ENCODE measurements at regions not wholly inside any gene's neighbourhood (a gene's known extent, or its start where the extent isn't known, plus 50 kb on each side); places are given as distances from the start of the nearest gene placed in this dataset.
"Not testable (repeated sequence)": the region's sequence is repeated elsewhere in the genome, so short reads cannot be mapped to it uniquely, and the experiment has no call there.

GRCh38 chr12:131473261-131473660 lies 237.6 kb upstream of the SFSWAP start:
- intact Hi-C loops (cut with DNase I): no loop called here
- 100% methylated on average over 6 of the region's 15 CpGs; no CpG with 5 or more reads in 1 of the 2 donors for WGBS, 2 donors
- TF ChIP-seq POLR2A (IDR thresholded peaks at IDR 0.05) (no peak), CTCF (IDR thresholded peaks at IDR 0.05) (no peak)
- H3K27me3 ChIP-seq: peaks cover 0 to 32% (median 0%) of the 10 kb centered on the region in 4 donors
- H3K9me3 ChIP-seq: no peaks in the 10 kb centered on the region
- no peak overlapping the region for H3K4me3 ChIP-seq
- DNase-seq: no peak
- H3K27ac ChIP-seq: no peak overlapping the region
- no peaks in the 10 kb centered on the region for H3K36me3 ChIP-seq
- no peaks in the 10 kb centered on the region for H3K4me1 ChIP-seq

GRCh38 chr12:131473741-131474709 lies 236.9 kb upstream of the SFSWAP start:
- H3K4me1 ChIP-seq: no peaks in the 10 kb centered on the region
- WGBS, 2 donors: 60 to 62% methylated on average over 1 to 18 of the region's 31 CpGs
- no peaks in the 10 kb centered on the region for H3K36me3 ChIP-seq
- intact Hi-C loops (cut with DNase I): no loop called here
- H3K4me3 ChIP-seq: no peak overlapping the region
- no peak for DNase-seq
- no peak overlapping the region for H3K27ac ChIP-seq
- H3K9me3 ChIP-seq: no peaks in the 10 kb centered on the region
- peaks cover 0 to 30% (median 0%) of the 10 kb centered on the region in 4 donors for H3K27me3 ChIP-seq
- TF ChIP-seq POLR2A (IDR thresholded peaks at IDR 0.05) (no peak), CTCF (IDR thresholded peaks at IDR 0.05) (no peak)

- H3K9me3 ChIP-seq; DNase-seq; H3K27ac ChIP-seq; intact Hi-C loops (cut with DNase I); H3K36me3 ChIP-seq; H3K4me3 ChIP-seq; H3K4me1 ChIP-seq: not testable (repeated sequence)
- no CpG with 5 or more reads among the region's 19 CpGs for WGBS, 2 donors
- peaks cover 0 to 30% (median 0%) of the 10 kb centered on the region in 4 donors for H3K27me3 ChIP-seq
Measured at GRCh38 chr12:131475012-131475411, 235.9 kb upstream of the SFSWAP start.

GRCh38 chr12:131477613-131478012 lies 233.3 kb upstream of the SFSWAP start:
- 86 to 94% methylated on average over 2 of the region's 2 CpGs for WGBS, 2 donors
- peaks cover 0 to 17% (median 0%) of the 10 kb centered on the region in 4 donors for H3K27me3 ChIP-seq
- no peak overlapping the region for H3K4me3 ChIP-seq
- intact Hi-C loops (cut with DNase I): no loop called here
- H3K4me1 ChIP-seq: no peaks in the 10 kb centered on the region
- no peaks in the 10 kb centered on the region for H3K36me3 ChIP-seq
- no peaks in the 10 kb centered on the region for H3K9me3 ChIP-seq
- TF ChIP-seq POLR2A (IDR thresholded peaks at IDR 0.05) (no peak), CTCF (IDR thresholded peaks at IDR 0.05) (no peak)
- DNase-seq: no peak
- H3K27ac ChIP-seq: no peak overlapping the region

GRCh38 chr12:131478468-131478867 lies 232.4 kb upstream of the SFSWAP start:
- DNase-seq: no peak
- TF ChIP-seq CTCF (IDR thresholded peaks at IDR 0.05) (no peak), POLR2A (IDR thresholded peaks at IDR 0.05) (no peak)
- Histone ChIP-seq H3K27me3 (peaks cover 0 to 12% (median 0%) of the 10 kb centered on the region in 4 donors), H3K9me3 (no peaks in the 10 kb centered on the region), H3K4me3 (no peak overlapping the region), H3K27ac (no peak overlapping the region), H3K36me3 (no peaks in the 10 kb centered on the region), H3K4me1 (no peaks in the 10 kb centered on the region)
- intact Hi-C loops (cut with DNase I): no loop called here
- 71 to 98% methylated on average over 2 to 3 of the region's 3 CpGs for WGBS, 2 donors

Measured in esophagus squamous epithelium (tissue), 5 donors.